GM12872 (cell line): ENCODE measurements at regions not wholly inside any gene's neighbourhood (a gene's known extent, or its start where the extent isn't known, plus 50 kb on each side); places are given as distances from the start of the nearest gene placed in this dataset.

Experiments used
- TF ChIP-seq, protein P1 (sequence below): IDR thresholded peaks from 3 replicates; pipeline ENCODE4 v1.5.1; 2011; ENCODE audit warnings: low read depth, mild to moderate bottlenecking, low read length, moderate library complexity; ENCODE audit not compliant: insufficient read depth

- TF ChIP-seq, protein P1, sequence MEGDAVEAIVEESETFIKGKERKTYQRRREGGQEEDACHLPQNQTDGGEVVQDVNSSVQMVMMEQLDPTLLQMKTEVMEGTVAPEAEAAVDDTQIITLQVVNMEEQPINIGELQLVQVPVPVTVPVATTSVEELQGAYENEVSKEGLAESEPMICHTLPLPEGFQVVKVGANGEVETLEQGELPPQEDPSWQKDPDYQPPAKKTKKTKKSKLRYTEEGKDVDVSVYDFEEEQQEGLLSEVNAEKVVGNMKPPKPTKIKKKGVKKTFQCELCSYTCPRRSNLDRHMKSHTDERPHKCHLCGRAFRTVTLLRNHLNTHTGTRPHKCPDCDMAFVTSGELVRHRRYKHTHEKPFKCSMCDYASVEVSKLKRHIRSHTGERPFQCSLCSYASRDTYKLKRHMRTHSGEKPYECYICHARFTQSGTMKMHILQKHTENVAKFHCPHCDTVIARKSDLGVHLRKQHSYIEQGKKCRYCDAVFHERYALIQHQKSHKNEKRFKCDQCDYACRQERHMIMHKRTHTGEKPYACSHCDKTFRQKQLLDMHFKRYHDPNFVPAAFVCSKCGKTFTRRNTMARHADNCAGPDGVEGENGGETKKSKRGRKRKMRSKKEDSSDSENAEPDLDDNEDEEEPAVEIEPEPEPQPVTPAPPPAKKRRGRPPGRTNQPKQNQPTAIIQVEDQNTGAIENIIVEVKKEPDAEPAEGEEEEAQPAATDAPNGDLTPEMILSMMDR: no peak
Measured at GRCh38 chr13:30126903-30127428, 180.4 kb downstream of the KATNAL1 start.

GRCh38 chr13:30125422-30126073, 181.8 kb downstream of the KATNAL1 start:
- TF ChIP-seq, protein P1: no peak

DNA sequence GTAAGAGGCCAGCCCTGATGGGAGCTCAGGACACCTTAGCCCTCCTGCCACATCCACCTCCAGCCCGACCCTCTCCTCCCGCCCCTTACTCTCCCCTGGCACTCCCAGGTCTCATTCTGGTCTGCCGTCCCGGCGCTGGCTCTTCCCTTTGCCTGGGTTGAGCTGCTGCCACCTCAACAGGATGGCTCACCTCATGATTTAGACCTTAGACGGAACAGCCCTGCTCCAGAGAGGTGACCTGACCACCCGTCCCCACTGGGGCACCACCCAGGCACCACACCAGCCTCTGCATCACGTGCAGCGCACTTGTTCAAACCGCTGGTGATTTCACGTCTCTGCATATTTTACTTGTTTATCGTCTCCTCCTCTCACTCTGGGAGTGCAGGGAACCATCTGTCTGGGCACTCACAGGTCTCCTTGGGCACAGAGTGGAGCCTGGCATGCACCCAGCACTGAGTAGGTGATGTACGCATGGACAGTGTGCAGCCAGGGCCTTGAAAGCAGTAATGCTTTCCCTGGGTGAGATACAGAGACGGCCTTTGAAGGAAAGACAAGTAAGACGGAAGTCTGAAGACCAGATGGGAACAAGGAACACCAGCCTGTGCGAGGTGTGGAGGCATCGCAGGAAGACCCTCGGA, 183.1 kb downstream of the KATNAL1 start:
- TF ChIP-seq, protein P1: no peak

DNA sequence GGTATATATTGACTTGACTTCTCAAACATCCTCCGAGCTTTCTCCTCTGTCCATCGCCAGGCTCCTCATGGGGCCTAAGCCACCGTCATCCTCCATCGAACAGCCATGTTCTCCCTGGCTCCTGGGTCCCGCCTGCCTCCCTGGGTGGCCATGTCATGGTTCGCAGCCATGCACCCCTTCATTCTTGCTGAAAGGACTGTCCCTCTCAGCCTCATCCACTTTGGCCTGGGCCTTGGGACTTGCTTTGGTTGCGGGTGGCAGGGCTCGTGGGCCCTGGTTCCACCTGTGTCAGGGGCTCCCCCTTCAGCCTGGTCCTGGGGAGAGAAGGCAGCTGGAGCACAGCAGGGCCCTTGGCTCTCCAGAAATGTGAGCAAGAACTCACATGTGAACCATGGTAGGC, 183.8 kb downstream of the KATNAL1 start:
- TF ChIP-seq, protein P1: no peak

GRCh38 chr13:30121666-30122065, 185.7 kb downstream of the KATNAL1 start:
- TF ChIP-seq, protein P1: no peak

DNA sequence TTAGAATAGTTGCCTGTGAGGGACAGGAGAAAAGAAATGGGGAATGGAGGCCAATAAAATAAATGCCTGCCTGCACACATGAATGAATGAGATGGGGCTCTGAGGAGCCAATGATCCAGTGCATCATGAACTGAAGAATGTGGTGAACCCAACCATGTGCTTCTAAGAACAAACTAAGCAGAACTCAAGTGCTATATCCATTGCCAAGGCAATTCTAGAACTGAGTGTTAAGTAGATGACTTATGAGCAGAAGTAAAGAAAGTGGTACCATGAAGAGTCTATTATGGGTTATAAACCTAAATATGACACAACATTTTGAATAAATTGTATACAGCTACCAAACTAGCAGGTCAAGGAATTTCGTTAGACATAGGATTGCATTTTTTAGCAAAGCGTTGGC, 186.1 kb downstream of the KATNAL1 start:
- TF ChIP-seq, protein P1: no peak

GRCh38 chr13:30120133-30120822, 187.1 kb downstream of the KATNAL1 start:
- TF ChIP-seq, protein P1: no peak
